HG02870 (cell line): ENCODE measurements at regions not wholly inside any gene's neighbourhood (a gene's known extent, or its start where the extent isn't known, plus 50 kb on each side); places are given as distances from the start of the nearest gene placed in this dataset.

Experiments
- ATAC-seq: cut with Tn5 transposase; IDR thresholded peaks from one replicate; pipeline ENCODE4 v1.9.1; 2021; ENCODE audit warnings: mild to moderate bottlenecking, moderate library complexity; ENCODE audit not compliant: unreplicated experiment

GRCh38 chr4:180150818-180151217 is 2092.4 kb upstream of the TENM3 start:
- ATAC-seq, result no peak

GRCh38 chr4:180152831-180153230 is 2090.4 kb upstream of the TENM3 start:
- no peak for ATAC-seq

GRCh38 chr4:180153587-180153986 is 2089.6 kb upstream of the TENM3 start:
- no peak for ATAC-seq

GRCh38 chr4:180156684-180157083 is 2086.5 kb upstream of the TENM3 start:
- no peak for ATAC-seq

GRCh38 chr4:180160195-180160983 is 2082.8 kb upstream of the TENM3 start:
- no peak for ATAC-seq

GRCh38 chr4:180164799-180165198 is 2078.4 kb upstream of the TENM3 start:
- no peak for ATAC-seq

GRCh38 chr4:180169394-180169793 is 2073.8 kb upstream of the TENM3 start:
- no peak for ATAC-seq

- ATAC-seq, result no peak
These were observed 2073.2 kb upstream of the TENM3 start for GRCh38 chr4:180169966-180170365.

- ATAC-seq, result no peak
These were observed 2064.1 kb upstream of the TENM3 start for GRCh38 chr4:180179146-180179545.

- no peak for ATAC-seq
These were observed 2053.5 kb upstream of the TENM3 start for GRCh38 chr4:180189666-180190065.

GRCh38 chr4:180190382-180190781 is 2052.8 kb upstream of the TENM3 start:
- peak; percentile 57 for ATAC-seq

- no peak for ATAC-seq
These were observed 2045.7 kb upstream of the TENM3 start for GRCh38 chr4:180197471-180197870.

GRCh38 chr4:180203349-180203748 is 2039.9 kb upstream of the TENM3 start:
- ATAC-seq, result peak; percentile 67

- ATAC-seq, result no peak
These were observed 2037.9 kb upstream of the TENM3 start for GRCh38 chr4:180205276-180205675.

- ATAC-seq, result no peak
These were observed 2035.3 kb upstream of the TENM3 start for GRCh38 chr4:180207921-180208320.

- ATAC-seq, result no peak
These were observed 2026.1 kb upstream of the TENM3 start for GRCh38 chr4:180217070-180217469.

GRCh38 chr4:180219080-180219479 is 2024.1 kb upstream of the TENM3 start:
- ATAC-seq, result no peak

GRCh38 chr4:180225977-180226376 is 2017.2 kb upstream of the TENM3 start:
- ATAC-seq, result no peak

- no peak for ATAC-seq
These were observed 2008.5 kb upstream of the TENM3 start for GRCh38 chr4:180234730-180235129.

GRCh38 chr4:180240670-180241069 is 2002.5 kb upstream of the TENM3 start:
- ATAC-seq, result no peak

- ATAC-seq, result no peak
These were observed 1989.8 kb upstream of the TENM3 start for GRCh38 chr4:180253419-180253818.

GRCh38 chr4:180261346-180261745 is 1981.9 kb upstream of the TENM3 start:
- ATAC-seq, result no peak

GRCh38 chr4:180280076-180280475 is 1963.1 kb upstream of the TENM3 start:
- no peak for ATAC-seq
